ENCODE measurements at regions not wholly inside any gene's neighbourhood (a gene's known extent, or its start where the extent isn't known, plus 50 kb on each side); places are given as distances from the start of the nearest gene placed in this dataset.

- H3K79me2 ChIP-seq, result no peaks in the 10 kb centered on the region
- no peaks in the 10 kb centered on the region for H3K27me3 ChIP-seq (ENCODE audit: control insufficient read depth, insufficient read depth, low read length)
- no peak overlapping the region for H3K9ac ChIP-seq
- H3K27ac ChIP-seq, result no peak overlapping the region
- no peaks in the 10 kb centered on the region for H3K9me3 ChIP-seq (ENCODE audit: control insufficient read depth, low read length)
- TF ChIP-seq CTCF (IDR thresholded peaks at IDR 0.05), result no peak
- no peak overlapping the region for H2AFZ ChIP-seq
- no peak overlapping the region for H3K4me3 ChIP-seq (ENCODE audit: low read depth, low read length)
- no peak overlapping the region for H3K4me2 ChIP-seq (ENCODE audit: low read length)
- no peaks in the 10 kb centered on the region for H3K4me1 ChIP-seq
- H3K36me3 ChIP-seq (ENCODE audit: control insufficient read depth, insufficient read depth, low read length), result no peaks in the 10 kb centered on the region
Measured at GRCh38 chr15:62240121-62241096, 75.3 kb upstream of the C2CD4B start.

GRCh38 chr15:62241135-62241770 lies 76.2 kb upstream of the C2CD4B start:
- Histone ChIP-seq H3K4me3 (ENCODE audit: low read depth, low read length) (no peak overlapping the region), H3K9me3 (ENCODE audit: control insufficient read depth, low read length) (no peaks in the 10 kb centered on the region), H3K36me3 (ENCODE audit: control insufficient read depth, insufficient read depth, low read length) (no peaks in the 10 kb centered on the region), H3K27ac (no peak overlapping the region), H3K27me3 (ENCODE audit: control insufficient read depth, insufficient read depth, low read length) (no peaks in the 10 kb centered on the region), H3K79me2 (no peaks in the 10 kb centered on the region), H3K4me2 (ENCODE audit: low read length) (no peak overlapping the region), H2AFZ (no peak overlapping the region), H3K9ac (no peak overlapping the region), H3K4me1 (no peaks in the 10 kb centered on the region)
- no peak for TF ChIP-seq CTCF (IDR thresholded peaks at IDR 0.05)

GRCh38 chr15:62242999-62243398 lies 77.9 kb upstream of the C2CD4B start:
- no peak overlapping the region for H3K4me3 ChIP-seq (ENCODE audit: low read depth, low read length)
- no peaks in the 10 kb centered on the region for H3K27me3 ChIP-seq (ENCODE audit: control insufficient read depth, insufficient read depth, low read length)
- no peak overlapping the region for H2AFZ ChIP-seq
- no peak for TF ChIP-seq CTCF (IDR thresholded peaks at IDR 0.05)
- no peaks in the 10 kb centered on the region for H3K79me2 ChIP-seq
- H3K9ac ChIP-seq, result no peak overlapping the region
- no peak overlapping the region for H3K4me2 ChIP-seq (ENCODE audit: low read length)
- no peaks in the 10 kb centered on the region for H3K4me1 ChIP-seq
- H3K36me3 ChIP-seq (ENCODE audit: control insufficient read depth, insufficient read depth, low read length), result no peaks in the 10 kb centered on the region
- H3K27ac ChIP-seq, result no peak overlapping the region
- H3K9me3 ChIP-seq (ENCODE audit: control insufficient read depth, low read length), result no peaks in the 10 kb centered on the region

- Histone ChIP-seq H3K4me2 (ENCODE audit: low read length) (no peak overlapping the region), H3K9me3 (ENCODE audit: control insufficient read depth, low read length) (no peaks in the 10 kb centered on the region), H2AFZ (no peak overlapping the region), H3K4me3 (ENCODE audit: low read depth, low read length) (no peak overlapping the region), H3K36me3 (ENCODE audit: control insufficient read depth, insufficient read depth, low read length) (no peaks in the 10 kb centered on the region), H3K9ac (no peak overlapping the region), H3K4me1 (no peaks in the 10 kb centered on the region), H3K27ac (no peak overlapping the region), H3K79me2 (no peaks in the 10 kb centered on the region), H3K27me3 (ENCODE audit: control insufficient read depth, insufficient read depth, low read length) (no peaks in the 10 kb centered on the region)
- no peak for TF ChIP-seq CTCF (IDR thresholded peaks at IDR 0.05)
Measured at GRCh38 chr15:62244762-62245161, 79.7 kb upstream of the C2CD4B start.
